BJ (cell line): ENCODE measurements at regions not wholly inside any gene's neighbourhood (a gene's known extent, or its start where the extent isn't known, plus 50 kb on each side); places are given as distances from the start of the nearest gene placed in this dataset.
A peak's percentile ranks its signal among the peaks of the same experiment; 100 is the strongest.

Source experiments
- CTCF ChIA-PET: fragments of 350-600 bp; formaldehyde crosslinking; extraction: SDS; loops from one replicate; lab custom pipeline; 2021; ENCODE audit warnings: antibody characterized with exemption, inconsistent platforms; lab: Yijun Ruan, JAX
- POLR2A ChIA-PET: fragments of 300-600 bp; sonication (Branson Sonifier 250); formaldehyde crosslinking; extraction: SDS; loops from one replicate; lab custom pipeline; 2021; ENCODE audit warnings: antibody characterized with exemption; lab: Charles Lee
- DNase-seq: peaks from one replicate; pipeline ENCODE4 v3.0.0-alpha.2; 2011; ENCODE audit warnings: low read depth
- H3K27me3 ChIP-seq: 2 replicates; pipeline ENCODE4 v1.6.0; 2011; ENCODE audit warnings: low read length; ENCODE audit not compliant: control insufficient read depth, insufficient read depth
- H3K36me3 ChIP-seq: 2 replicates; pipeline ENCODE4 v1.5.1; 2011; ENCODE audit warnings: low read length; ENCODE audit not compliant: control insufficient read depth, insufficient read depth
- H3K4me3 ChIP-seq: 2 replicates; pipeline ENCODE4 v1.5.1; 2011; ENCODE audit warnings: low read depth, mild to moderate bottlenecking, control low read depth, low read length
- TF ChIP-seq, protein P1 (sequence below): IDR thresholded peaks from 2 replicates; pipeline ENCODE4 v1.5.1; 2011; ENCODE audit warnings: low read depth, mild to moderate bottlenecking, control low read depth, inconsistent platforms, low read length, moderate library complexity; ENCODE audit not compliant: insufficient read depth

- no peaks in the 10 kb centered on the region for H3K36me3 ChIP-seq
- ChIA-PET CTCF (interaction anchor here (0.6 to 1.0 kb wide), 2 partner anchors 18 to 132 kb away, joined by 3 read pairs; no protein-coding TSS in a partner anchor), POLR2A (no interaction called here)
- H3K27me3 ChIP-seq: no peaks in the 10 kb centered on the region
- TF ChIP-seq, protein P1, sequence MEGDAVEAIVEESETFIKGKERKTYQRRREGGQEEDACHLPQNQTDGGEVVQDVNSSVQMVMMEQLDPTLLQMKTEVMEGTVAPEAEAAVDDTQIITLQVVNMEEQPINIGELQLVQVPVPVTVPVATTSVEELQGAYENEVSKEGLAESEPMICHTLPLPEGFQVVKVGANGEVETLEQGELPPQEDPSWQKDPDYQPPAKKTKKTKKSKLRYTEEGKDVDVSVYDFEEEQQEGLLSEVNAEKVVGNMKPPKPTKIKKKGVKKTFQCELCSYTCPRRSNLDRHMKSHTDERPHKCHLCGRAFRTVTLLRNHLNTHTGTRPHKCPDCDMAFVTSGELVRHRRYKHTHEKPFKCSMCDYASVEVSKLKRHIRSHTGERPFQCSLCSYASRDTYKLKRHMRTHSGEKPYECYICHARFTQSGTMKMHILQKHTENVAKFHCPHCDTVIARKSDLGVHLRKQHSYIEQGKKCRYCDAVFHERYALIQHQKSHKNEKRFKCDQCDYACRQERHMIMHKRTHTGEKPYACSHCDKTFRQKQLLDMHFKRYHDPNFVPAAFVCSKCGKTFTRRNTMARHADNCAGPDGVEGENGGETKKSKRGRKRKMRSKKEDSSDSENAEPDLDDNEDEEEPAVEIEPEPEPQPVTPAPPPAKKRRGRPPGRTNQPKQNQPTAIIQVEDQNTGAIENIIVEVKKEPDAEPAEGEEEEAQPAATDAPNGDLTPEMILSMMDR: no peak
- DNase-seq: no peak
- H3K4me3 ChIP-seq: no peak overlapping the region
Observed at GRCh38 chr1:244316986-244317655, 134.6 kb downstream of the ADSS2 start.

DNA sequence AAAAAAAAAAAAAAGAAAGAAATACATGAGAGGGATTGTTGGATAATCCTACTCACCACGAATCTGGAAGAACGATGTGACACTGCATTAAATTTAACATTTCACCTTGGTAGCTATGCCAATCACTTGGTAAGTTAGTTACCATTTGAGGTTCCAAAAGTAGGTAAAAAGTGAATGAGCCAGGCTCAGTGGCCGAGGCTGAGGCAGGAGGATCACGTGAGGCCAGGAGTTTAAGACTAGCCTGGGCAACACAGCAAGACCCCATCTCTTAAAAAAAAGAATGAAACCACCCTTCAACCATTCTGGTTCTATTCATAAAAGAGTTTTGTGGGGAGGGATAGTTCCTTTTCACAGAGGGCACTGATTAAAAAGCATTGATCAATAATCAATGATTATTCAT, 133.6 kb downstream of the ADSS2 start:
- no peaks in the 10 kb centered on the region for H3K27me3 ChIP-seq
- no peak for DNase-seq
- TF ChIP-seq, protein P1: no peak
- no peak overlapping the region for H3K4me3 ChIP-seq
- CTCF ChIA-PET: no interaction called here
- H3K36me3 ChIP-seq: no peaks in the 10 kb centered on the region
- POLR2A ChIA-PET: no interaction called here

GRCh38 chr1:244318512-244318911, 133.2 kb downstream of the ADSS2 start:
- TF ChIP-seq, protein P1: no peak
- CTCF ChIA-PET: no interaction called here
- POLR2A ChIA-PET: no interaction called here
- Histone ChIP-seq H3K27me3 (no peaks in the 10 kb centered on the region), H3K36me3 (no peaks in the 10 kb centered on the region), H3K4me3 (no peak overlapping the region)
- DNase-seq: no peak

DNA sequence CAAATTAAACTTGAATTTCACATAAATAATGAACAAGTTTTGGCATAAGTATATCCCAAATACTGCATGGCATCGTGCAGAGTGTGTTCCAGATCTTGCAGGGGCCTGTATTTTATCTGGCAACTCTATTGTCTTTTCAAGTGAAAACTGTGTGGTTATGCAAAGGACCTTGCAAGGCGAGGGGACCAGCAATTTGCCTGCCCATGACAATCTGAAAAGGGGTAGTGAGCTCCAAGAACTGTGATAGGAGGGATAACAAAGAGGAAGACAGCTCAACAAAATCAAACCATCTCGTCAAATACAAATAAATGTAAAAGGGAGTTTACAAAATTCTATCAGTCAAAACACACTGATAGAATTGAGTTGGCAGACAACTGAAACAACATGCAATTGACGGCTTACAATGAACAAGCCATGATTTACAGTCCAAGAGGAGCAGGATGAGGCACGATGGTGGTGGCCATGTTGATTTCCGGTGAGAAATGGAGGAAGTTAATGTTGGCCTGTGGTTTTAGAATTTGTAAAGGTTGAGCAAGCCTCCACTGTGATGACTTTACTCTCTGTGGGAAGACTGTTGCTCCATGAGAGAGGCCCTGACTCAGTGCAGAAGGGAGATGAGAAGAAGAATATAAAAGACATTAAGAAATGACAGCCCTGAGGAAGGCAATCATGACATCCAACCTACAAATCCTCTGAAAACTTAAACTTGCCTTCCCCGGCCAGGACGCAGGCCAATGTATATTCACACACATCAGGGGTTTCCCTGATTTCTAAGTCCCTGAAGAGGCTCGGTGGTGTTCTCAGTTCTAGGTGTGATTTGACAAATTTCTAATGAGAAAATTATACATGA, 132.2 kb downstream of the ADSS2 start:
- H3K4me3 ChIP-seq: no peak overlapping the region
- CTCF ChIA-PET: no interaction called here
- DNase-seq: peak; percentile 59
- H3K36me3 ChIP-seq: no peaks in the 10 kb centered on the region
- TF ChIP-seq, protein P1: no peak
- no peaks in the 10 kb centered on the region for H3K27me3 ChIP-seq
- POLR2A ChIA-PET: no interaction called here

GRCh38 chr1:244322181-244322580, 129.5 kb downstream of the ADSS2 start:
- ChIA-PET CTCF (no interaction called here), POLR2A (no interaction called here)
- H3K27me3 ChIP-seq: no peaks in the 10 kb centered on the region
- TF ChIP-seq, protein P1: no peak
- no peaks in the 10 kb centered on the region for H3K36me3 ChIP-seq
- no peak overlapping the region for H3K4me3 ChIP-seq
- DNase-seq: no peak
